SU-DHL-6 (cell line): ENCODE measurements at regions not wholly inside any gene's neighbourhood (a gene's known extent, or its start where the extent isn't known, plus 50 kb on each side); places are given as distances from the start of the nearest gene placed in this dataset.

Experiments
- H2AFZ ChIP-seq: fragments of 200-600 bp; sonication (generic); 2 replicates; pipeline ENCODE4 v1.6.1; 2014; ENCODE audit warnings: low read depth, mild to moderate bottlenecking, moderate library complexity, mixed read lengths, antibody characterized with exemption, low read length; ENCODE audit not compliant: severe bottlenecking
- H3F3A ChIP-seq: fragments of 200-600 bp; shearing (Covaris generic); 2 replicates; pipeline ENCODE4 v1.6.0; 2016; ENCODE audit warnings: antibody characterized with exemption, mild to moderate bottlenecking; ENCODE audit not compliant: insufficient read depth
- H3K27ac ChIP-seq: fragments of 200-600 bp; sonication (generic); 2 replicates; pipeline ENCODE4 v1.5.1; 2016; ENCODE audit warnings: low read depth, mild to moderate bottlenecking, low read length, moderate library complexity, mixed read lengths
- H3K27me3 ChIP-seq: fragments of 200-600 bp; sonication (generic), shearing (Covaris generic); 2 replicates; pipeline ENCODE4 v1.6.0; 2014; ENCODE audit warnings: mild to moderate bottlenecking, low read length
- H3K36me3 ChIP-seq: fragments of 200-600 bp; sonication (generic); 2 replicates; pipeline ENCODE4 v1.6.1; 2014; ENCODE audit warnings: mild to moderate bottlenecking, low read length, mixed read lengths
- H3K4me2 ChIP-seq: fragments of 300-600, 200-600 bp; shearing (Covaris generic), sonication (generic); 2 replicates; pipeline ENCODE4 v1.6.0; 2014; ENCODE audit warnings: low read length, low read depth, mild to moderate bottlenecking; ENCODE audit not compliant: poor library complexity, severe bottlenecking
- H3K4me3 ChIP-seq: fragments of 200-600 bp; sonication (generic); 2 replicates; pipeline ENCODE4 v1.5.1; 2014; ENCODE audit warnings: antibody characterized with exemption, low read length, mild to moderate bottlenecking, mixed read lengths; ENCODE audit not compliant: insufficient read depth, poor library complexity, severe bottlenecking
- H3K79me2 ChIP-seq: fragments of 200-600 bp; sonication (generic); 2 replicates; pipeline ENCODE4 v1.6.1; 2014; ENCODE audit warnings: mild to moderate bottlenecking, low read length, moderate library complexity; ENCODE audit not compliant: insufficient read depth
- H3K9ac ChIP-seq: fragments of 200-600 bp; sonication (generic); 2 replicates; pipeline ENCODE4 v1.7.0; 2014; ENCODE audit warnings: mild to moderate bottlenecking, low read length
- H3K9me2 ChIP-seq: fragments of 200-600 bp; sonication (generic); replicated peaks from 2 replicates; pipeline ENCODE4 v1.6.1; 2014; ENCODE audit warnings: low read length; ENCODE audit not compliant: insufficient read depth
- H3K9me3 ChIP-seq: fragments of 200-600 bp; sonication (generic); 2 replicates; pipeline ENCODE4 v1.6.1; 2014; ENCODE audit warnings: low read length, mixed read lengths; ENCODE audit not compliant: insufficient read depth
- H4K20me1 ChIP-seq: fragments of 200-600 bp; sonication (generic); 2 replicates; pipeline ENCODE4 v1.6.1; 2014; ENCODE audit warnings: low read depth, mild to moderate bottlenecking, antibody characterized with exemption, low read length, moderate library complexity, mixed read lengths
- CTCF ChIP-seq: fragments of 200-600 bp; sonication (generic); IDR thresholded peaks from one replicate; pipeline ENCODE4 v1.5.1; 2017; ENCODE audit warnings: antibody characterized with exemption, mild to moderate bottlenecking, low read length, moderate library complexity; ENCODE audit not compliant: insufficient read depth, poor library complexity, severe bottlenecking
- EZH2phosphoT487 ChIP-seq: fragments of 200-600 bp; sonication (generic), shearing (Covaris generic); conservative IDR thresholded peaks from 2 replicates; pipeline ENCODE4 v1.6.1; 2018; ENCODE audit warnings: mild to moderate bottlenecking, antibody characterized with exemption, low read length, moderate library complexity, mixed read lengths

GRCh38 chr2:64938607-64939285 lies 50.5 kb upstream of the SLC1A4 start:
- Histone ChIP-seq H3K9me3 (peaks cover 7% of the 10 kb centered on the region; the same call in 1 of the 2 replicates), H2AFZ (no peak overlapping the region), H3K9ac (peak overlapping the region; percentile 70)

GRCh38 chr2:64939332-64939917 lies 49.8 kb upstream of the SLC1A4 start:
- peak overlapping the region; percentile 49 for H3K4me3 ChIP-seq
- TF ChIP-seq EZH2phosphoT487 (no peak), CTCF (no peak)
- peaks cover 44% of the 10 kb centered on the region for H3F3A ChIP-seq
- H3K9ac ChIP-seq = peak overlapping the region; percentile 70
- H3K79me2 ChIP-seq = peaks cover 22% of the 10 kb centered on the region; the same call in 1 of the 2 replicates
- H3K27ac ChIP-seq = peak overlapping the region; percentile 97
- peak overlapping the region; percentile 93 for H3K4me2 ChIP-seq
- no peaks in the 10 kb centered on the region for H3K9me2 ChIP-seq
- no peaks in the 10 kb centered on the region for H3K27me3 ChIP-seq
- no peaks in the 10 kb centered on the region for H4K20me1 ChIP-seq
- H3K9me3 ChIP-seq = peaks cover 7% of the 10 kb centered on the region; the same call in 1 of the 2 replicates
- no peak overlapping the region for H2AFZ ChIP-seq
- peaks cover 5% of the 10 kb centered on the region; the same call in 1 of the 2 replicates for H3K36me3 ChIP-seq

More at GRCh38 chr2:64938607-64939285, 50.5 kb upstream of the SLC1A4 start:
- no peaks in the 10 kb centered on the region for H3K27me3 ChIP-seq
- H3K4me3 ChIP-seq = peak overlapping the region; percentile 49
- H3K79me2 ChIP-seq = peaks cover 26% of the 10 kb centered on the region; the same call in 1 of the 2 replicates
- H3K27ac ChIP-seq = peak overlapping the region; percentile 97
- no peaks in the 10 kb centered on the region for H3K9me2 ChIP-seq
- H3K36me3 ChIP-seq = peaks cover 5% of the 10 kb centered on the region; the same call in 1 of the 2 replicates
- TF ChIP-seq EZH2phosphoT487 = no peak
- no peak for TF ChIP-seq CTCF
- peaks cover 51% of the 10 kb centered on the region for H3F3A ChIP-seq
- no peaks in the 10 kb centered on the region for H4K20me1 ChIP-seq
- H3K4me2 ChIP-seq = peak overlapping the region; percentile 93
